B cell (primary cell): ENCODE measurements at regions not wholly inside any gene's neighbourhood (a gene's known extent, or its start where the extent isn't known, plus 50 kb on each side); places are given as distances from the start of the nearest gene placed in this dataset.

Experiments
- ATAC-seq: fragments of 200-7000 bp; cut with Tn5 transposase; one replicate; pipeline ENCODE4 v1.10.0; 2021; ENCODE audit warnings: low read depth, mild to moderate bottlenecking, moderate number of reproducible peaks, moderate library complexity
- CTCF ChIA-PET: fragments of 350-600 bp; sonication (Branson Sonifier 250); formaldehyde crosslinking; loops from one replicate; lab custom pipeline; 2021; ENCODE audit warnings: antibody characterized with exemption, inconsistent platforms; lab: Charles Lee
- POLR2A ChIA-PET: fragments of 350-600 bp; sonication (Branson Sonifier 250); formaldehyde crosslinking; loops from one replicate; lab custom pipeline; 2021; ENCODE audit warnings: antibody characterized with exemption; lab: Charles Lee
- DNase-seq: peaks from one replicate; pipeline ENCODE4 v3.0.0; 2013
- H2AFZ ChIP-seq: 2 replicates; pipeline ENCODE4 v1.6.1; 2012; ENCODE audit warnings: mild to moderate bottlenecking, low read depth, low read length; ENCODE audit not compliant: insufficient read depth, poor library complexity, severe bottlenecking
- H3K27ac ChIP-seq, 2 donors: 1 replicate in 1 of 2; 2 replicates in 1 of 2; pipeline ENCODE4 v1.5.1; 2012 to 2013; ENCODE audit warnings: low read length in 2 of 2, mild to moderate bottlenecking in 2 of 2, moderate library complexity in 1 of 2
- H3K27me3 ChIP-seq, 4 experiments: fragments of 200-600 bp in 1 of 4; sonication (generic) in 1 of 4; replicated peaks in 1 of 4; 1 replicate in 2 of 4; 2 replicates in 2 of 4; pipeline versions ENCODE4 v1.6.1 to v1.7.0; 2013 to 2016; ENCODE audit warnings: low read length in 3 of 4, mild to moderate bottlenecking in 2 of 4, mixed read lengths in 1 of 4, moderate library complexity in 1 of 4; ENCODE audit not compliant: insufficient read depth in 4 of 4, control insufficient read depth in 3 of 4; ENCODE audit errors: control extremely low read depth in 1 of 4
- H3K36me3 ChIP-seq, 2 experiments: replicated peaks in 1 of 2; 1 replicate in 1 of 2; 2 replicates in 1 of 2; pipeline versions ENCODE4 v1.6.1 to v1.7.1; 2013; ENCODE audit warnings: low read length in 1 of 2; ENCODE audit not compliant: insufficient read depth in 2 of 2, control insufficient read depth in 1 of 2; ENCODE audit errors: control extremely low read depth in 1 of 2, extremely low read depth in 1 of 2
- H3K4me1 ChIP-seq, 2 donors: fragments of 200-600 bp in 1 of 2; sonication (generic) in 1 of 2; 1 replicate in 1 of 2; 2 replicates in 1 of 2; pipeline versions ENCODE4 v1.5.1 to v1.6.1; 2013 to 2017; ENCODE audit warnings: low read length in 2 of 2; ENCODE audit not compliant: control insufficient read depth in 2 of 2, insufficient read depth in 2 of 2
- H3K4me2 ChIP-seq: replicated peaks from 2 replicates; pipeline ENCODE3; 2012; ENCODE audit warnings: mild to moderate bottlenecking, low read depth, low read length; ENCODE audit not compliant: poor library complexity, severe bottlenecking
- H3K4me3 ChIP-seq, 5 experiments: fragments of 200-600 bp in 1 of 5; sonication (generic) in 1 of 5; 1 replicate in 3 of 5; 2 replicates in 2 of 5; pipeline versions ENCODE4 v1.5.1 to v1.7.0; 2011 to 2016; ENCODE audit warnings: low read length in 4 of 5, mild to moderate bottlenecking in 4 of 5, low read depth in 2 of 5, control low read depth in 1 of 5, moderate library complexity in 1 of 5; ENCODE audit not compliant: insufficient read depth in 1 of 5; ENCODE audit errors: control extremely low read depth in 1 of 5, extremely low read depth in 1 of 5
- H3K79me2 ChIP-seq: fragments of 200-600 bp; sonication (generic); one replicate; pipeline ENCODE4 v1.6.0; 2016; ENCODE audit warnings: low read length; ENCODE audit not compliant: control insufficient read depth, insufficient read depth
- H3K9ac ChIP-seq: fragments of 200-600 bp; sonication (generic); 2 replicates; pipeline ENCODE4 v1.6.1; 2017; ENCODE audit warnings: mild to moderate bottlenecking, low read length, moderate library complexity
- H3K9me3 ChIP-seq, 3 donors: one replicate each; pipeline versions ENCODE4 v1.6.1 to v1.7.1; 2013; ENCODE audit warnings: low read length in 2 of 3; ENCODE audit not compliant: control insufficient read depth in 2 of 3, insufficient read depth in 1 of 3; ENCODE audit errors: control extremely low read depth in 1 of 3
- H4K20me1 ChIP-seq: 2 replicates; pipeline ENCODE4 v1.6.0; 2012; ENCODE audit warnings: mild to moderate bottlenecking, low read length; ENCODE audit not compliant: insufficient read depth, control insufficient read depth, poor library complexity, severe bottlenecking
- H3K27ac Mint-ChIP-seq: one replicate; pipeline ENCODE4 v1.8.0; 2021; ENCODE audit warnings: mixed read lengths
- H3K27me3 Mint-ChIP-seq: one replicate; pipeline ENCODE4 v1.8.0; 2021; ENCODE audit warnings: mixed read lengths
- H3K4me1 Mint-ChIP-seq: one replicate; pipeline ENCODE4 v1.8.0; 2021; ENCODE audit warnings: mixed read lengths
- H3K4me3 Mint-ChIP-seq: one replicate; pipeline ENCODE4 v1.8.0; 2021; ENCODE audit warnings: mixed read lengths
- H3K9me3 Mint-ChIP-seq: one replicate; pipeline ENCODE4 v1.8.0; 2022; ENCODE audit warnings: mixed read lengths; ENCODE audit not compliant: insufficient read depth
- EZH2 ChIP-seq: IDR thresholded peaks from 2 replicates; pipeline ENCODE4 v1.6.1; 2012; ENCODE audit warnings: borderline replicate concordance, low read depth, mild to moderate bottlenecking, moderate library complexity, low read length; ENCODE audit not compliant: insufficient read depth, poor library complexity, severe bottlenecking
- WGBS: methylation state at CpG from one replicate; pipeline ENCODE4 v1.1.5; 2013; ENCODE audit warnings: missing lambda C conversion rate; ENCODE audit not compliant: insufficient coverage; 5-methylcytosine and 5-hydroxymethylcytosine counted together
- intact Hi-C: fragments of 100-400 bp; cut with micrococcal nuclease; formaldehyde crosslinking; loops from one replicate; pipeline ENCODE4 v1.10.0; 2022
- TF ChIP-seq, protein P1 (sequence below): fragments of 200-600 bp; IDR thresholded peaks from one replicate; pipeline ENCODE4 v1.8.0; 2022; ENCODE audit warnings: antibody characterized with exemption, mild to moderate bottlenecking

- H3K36me3 ChIP-seq, result no peaks in the 10 kb centered on the region
- ChIA-PET CTCF (no interaction called here), POLR2A (no interaction called here)
- H3K4me3 ChIP-seq, result no peak overlapping the region
- ATAC-seq (no peak), DNase-seq (no peak)
- no peak overlapping the region for H3K4me3 Mint-ChIP-seq
- H3K4me2 ChIP-seq, result no peak overlapping the region
- H3K9me3 ChIP-seq, result no peaks in the 10 kb centered on the region
- H3K4me1 Mint-ChIP-seq, result no peaks in the 10 kb centered on the region
- H3K9me3 Mint-ChIP-seq, result no peaks in the 10 kb centered on the region
- WGBS, result 80% methylated on average over 1 of the region's 4 CpGs
- H3K27ac Mint-ChIP-seq, result no peak overlapping the region
- H3K79me2 ChIP-seq, result no peaks in the 10 kb centered on the region
- H3K27me3 ChIP-seq, result no peaks in the 10 kb centered on the region
- intact Hi-C loops, result no loop called here
- peaks cover 3% of the 10 kb centered on the region for H3K27me3 Mint-ChIP-seq
- no peaks in the 10 kb centered on the region for H4K20me1 ChIP-seq
- TF ChIP-seq EZH2, result no peak
- TF ChIP-seq, protein P1, sequence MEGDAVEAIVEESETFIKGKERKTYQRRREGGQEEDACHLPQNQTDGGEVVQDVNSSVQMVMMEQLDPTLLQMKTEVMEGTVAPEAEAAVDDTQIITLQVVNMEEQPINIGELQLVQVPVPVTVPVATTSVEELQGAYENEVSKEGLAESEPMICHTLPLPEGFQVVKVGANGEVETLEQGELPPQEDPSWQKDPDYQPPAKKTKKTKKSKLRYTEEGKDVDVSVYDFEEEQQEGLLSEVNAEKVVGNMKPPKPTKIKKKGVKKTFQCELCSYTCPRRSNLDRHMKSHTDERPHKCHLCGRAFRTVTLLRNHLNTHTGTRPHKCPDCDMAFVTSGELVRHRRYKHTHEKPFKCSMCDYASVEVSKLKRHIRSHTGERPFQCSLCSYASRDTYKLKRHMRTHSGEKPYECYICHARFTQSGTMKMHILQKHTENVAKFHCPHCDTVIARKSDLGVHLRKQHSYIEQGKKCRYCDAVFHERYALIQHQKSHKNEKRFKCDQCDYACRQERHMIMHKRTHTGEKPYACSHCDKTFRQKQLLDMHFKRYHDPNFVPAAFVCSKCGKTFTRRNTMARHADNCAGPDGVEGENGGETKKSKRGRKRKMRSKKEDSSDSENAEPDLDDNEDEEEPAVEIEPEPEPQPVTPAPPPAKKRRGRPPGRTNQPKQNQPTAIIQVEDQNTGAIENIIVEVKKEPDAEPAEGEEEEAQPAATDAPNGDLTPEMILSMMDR, result no peak
- no peak overlapping the region for H2AFZ ChIP-seq
- H3K9ac ChIP-seq, result no peak overlapping the region
- no peak overlapping the region for H3K27ac ChIP-seq
- no peaks in the 10 kb centered on the region for H3K4me1 ChIP-seq
These were observed 89.9 kb downstream of the MZT1 start for GRCh38 chr13:72637561-72637960.

DNA sequence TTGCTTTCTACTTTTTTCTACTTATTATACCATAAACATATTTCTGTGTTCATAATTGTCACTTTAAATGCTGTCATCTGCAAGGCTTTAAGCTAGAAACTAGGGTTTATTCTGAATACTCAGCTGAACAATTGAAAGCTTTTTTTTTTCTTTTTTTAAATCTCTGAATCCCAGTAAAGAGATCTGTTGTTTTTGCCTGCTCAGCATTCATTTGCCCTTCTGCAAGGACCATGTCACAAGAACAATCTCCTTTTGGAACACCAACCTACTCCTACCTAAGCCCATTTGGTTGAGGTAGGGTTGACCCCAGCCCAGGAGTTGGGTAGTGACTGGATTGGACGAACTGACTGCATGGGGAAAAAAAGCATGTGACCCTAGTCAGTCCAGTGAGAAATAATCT is 92.6 kb downstream of the MZT1 start:
- WGBS, result 86% methylated on average over 1 of the region's 1 CpG
- Histone ChIP-seq H3K27me3 (no peaks in the 10 kb centered on the region), H3K4me3 (no peak overlapping the region), H3K27ac (no peak overlapping the region), H3K79me2 (no peaks in the 10 kb centered on the region), H3K4me1 (no peaks in the 10 kb centered on the region), H3K4me2 (no peak overlapping the region), H3K9ac (no peak overlapping the region), H3K9me3 (no peaks in the 10 kb centered on the region), H2AFZ (no peak overlapping the region), H4K20me1 (no peaks in the 10 kb centered on the region), H3K36me3 (no peaks in the 10 kb centered on the region)
- no peaks in the 10 kb centered on the region for H3K27me3 Mint-ChIP-seq
- H3K27ac Mint-ChIP-seq, result no peak overlapping the region
- ChIA-PET CTCF (no interaction called here), POLR2A (no interaction called here)
- H3K4me3 Mint-ChIP-seq, result no peak overlapping the region
- TF ChIP-seq, protein P1, result no peak
- TF ChIP-seq EZH2, result no peak
- intact Hi-C loops, result no loop called here
- DNase-seq, result no peak
- no peaks in the 10 kb centered on the region for H3K4me1 Mint-ChIP-seq
- ATAC-seq, result no peak
- H3K9me3 Mint-ChIP-seq, result no peaks in the 10 kb centered on the region
